A673 (cell line): ENCODE measurements at regions not wholly inside any gene's neighbourhood (a gene's known extent, or its start where the extent isn't known, plus 50 kb on each side); places are given as distances from the start of the nearest gene placed in this dataset.

ENCODE experiments used
- EZH2 ChIP-seq: fragments of 200-600 bp; sonication (generic); IDR thresholded peaks from 2 replicates; pipeline ENCODE4 v1.6.1; 2017; ENCODE audit warnings: borderline replicate concordance, low read depth, mild to moderate bottlenecking, mixed read lengths, antibody characterized with exemption, low read length; ENCODE audit not compliant: poor library complexity, severe bottlenecking
- TF ChIP-seq, protein P1 (sequence below): fragments of 300-800, 200-600 bp; sonication (generic); conservative IDR thresholded peaks from 2 replicates; pipeline ENCODE4 v1.5.1; 2017; ENCODE audit warnings: low read depth, mild to moderate bottlenecking, antibody characterized with exemption, low read length, moderate library complexity, mixed read lengths

DNA sequence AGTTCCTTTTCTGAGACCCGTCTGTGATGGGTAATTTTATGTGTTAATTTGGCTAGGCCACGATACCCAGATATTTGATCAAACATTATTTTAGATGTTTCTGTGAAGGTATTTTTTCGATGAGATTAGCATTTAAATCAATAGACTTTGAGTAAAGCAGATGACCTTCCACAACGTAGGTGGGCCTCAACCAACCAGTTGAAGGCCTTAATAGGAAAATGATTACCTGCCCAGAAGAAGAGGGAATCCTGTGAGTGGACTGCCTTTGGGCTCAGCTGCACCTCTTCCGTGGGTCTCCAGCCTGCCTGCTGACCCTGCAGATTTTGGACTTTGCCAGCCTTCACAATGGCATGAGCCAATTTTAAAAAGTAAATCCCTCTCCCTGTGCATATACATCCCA lies 61.6 kb upstream of the WSB1 start:
- TF ChIP-seq, protein P1, sequence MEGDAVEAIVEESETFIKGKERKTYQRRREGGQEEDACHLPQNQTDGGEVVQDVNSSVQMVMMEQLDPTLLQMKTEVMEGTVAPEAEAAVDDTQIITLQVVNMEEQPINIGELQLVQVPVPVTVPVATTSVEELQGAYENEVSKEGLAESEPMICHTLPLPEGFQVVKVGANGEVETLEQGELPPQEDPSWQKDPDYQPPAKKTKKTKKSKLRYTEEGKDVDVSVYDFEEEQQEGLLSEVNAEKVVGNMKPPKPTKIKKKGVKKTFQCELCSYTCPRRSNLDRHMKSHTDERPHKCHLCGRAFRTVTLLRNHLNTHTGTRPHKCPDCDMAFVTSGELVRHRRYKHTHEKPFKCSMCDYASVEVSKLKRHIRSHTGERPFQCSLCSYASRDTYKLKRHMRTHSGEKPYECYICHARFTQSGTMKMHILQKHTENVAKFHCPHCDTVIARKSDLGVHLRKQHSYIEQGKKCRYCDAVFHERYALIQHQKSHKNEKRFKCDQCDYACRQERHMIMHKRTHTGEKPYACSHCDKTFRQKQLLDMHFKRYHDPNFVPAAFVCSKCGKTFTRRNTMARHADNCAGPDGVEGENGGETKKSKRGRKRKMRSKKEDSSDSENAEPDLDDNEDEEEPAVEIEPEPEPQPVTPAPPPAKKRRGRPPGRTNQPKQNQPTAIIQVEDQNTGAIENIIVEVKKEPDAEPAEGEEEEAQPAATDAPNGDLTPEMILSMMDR: no peak
- no peak for TF ChIP-seq EZH2
